Naive B cell (primary cell): ENCODE measurements at regions not wholly inside any gene's neighbourhood (a gene's known extent, or its start where the extent isn't known, plus 50 kb on each side); places are given as distances from the start of the nearest gene placed in this dataset.

ENCODE experiments used
- ATAC-seq, 2 donors: fragments of 150-1000 bp; cut with Tn5 transposase; 2 replicates each; pipeline ENCODE4 v1.10.0; 2021; ENCODE audit warnings: low read depth in 2 of 2, mild to moderate bottlenecking in 2 of 2, moderate library complexity in 2 of 2
- DNase-seq: peaks from one replicate; pipeline ENCODE4 v3.0.0; 2022
- H3K27ac Mint-ChIP-seq, 6 donors: one replicate each; pipeline ENCODE4 v1.8.0; 2020 to 2022; ENCODE audit warnings: mild to moderate bottlenecking in 6 of 6, mixed read lengths in 6 of 6, moderate library complexity in 5 of 6, inconsistent platforms in 2 of 6
- H3K27me3 Mint-ChIP-seq, 3 donors: one replicate each; pipeline ENCODE4 v1.8.0; 2021 to 2022; ENCODE audit warnings: mixed read lengths in 3 of 3, mild to moderate bottlenecking in 1 of 3
- H3K36me3 Mint-ChIP-seq, 2 donors: one replicate each; pipeline ENCODE4 v1.8.0; 2020 to 2022; ENCODE audit warnings: mixed read lengths in 2 of 2, inconsistent platforms in 1 of 2, mild to moderate bottlenecking in 1 of 2
- H3K4me1 Mint-ChIP-seq, 3 donors: one replicate each; pipeline ENCODE4 v1.8.0; 2020 to 2022; ENCODE audit warnings: mixed read lengths in 3 of 3, inconsistent platforms in 1 of 3, mild to moderate bottlenecking in 1 of 3, moderate library complexity in 1 of 3
- H3K4me3 Mint-ChIP-seq, 8 donors: one replicate each; pipeline ENCODE4 v1.8.0; 2020 to 2022; ENCODE audit warnings: mild to moderate bottlenecking in 8 of 8, mixed read lengths in 8 of 8, moderate library complexity in 8 of 8, inconsistent platforms in 2 of 8
- H3K9me3 Mint-ChIP-seq, 7 donors: one replicate each; pipeline ENCODE4 v1.8.0; 2020 to 2022; ENCODE audit warnings: mixed read lengths in 7 of 7, mild to moderate bottlenecking in 5 of 7, inconsistent platforms in 2 of 7, moderate library complexity in 1 of 7

GRCh38 chr7:41292487-41292886 is 410.4 kb downstream of the INHBA start:
- Mint-ChIP-seq H3K27ac (no peak overlapping the region), H3K4me3 (no peak overlapping the region), H3K27me3 (no peaks in the 10 kb centered on the region), H3K9me3 (peaks cover 0 to 4% (median 2%) of the 10 kb centered on the region in 7 donors), H3K4me1 (no peaks in the 10 kb centered on the region), H3K36me3 (no peaks in the 10 kb centered on the region)
- DNase-seq (no peak), ATAC-seq (no peak)

- Mint-ChIP-seq H3K4me1 (no peaks in the 10 kb centered on the region), H3K9me3 (peaks cover 0 to 3% (median 0%) of the 10 kb centered on the region in 7 donors), H3K4me3 (no peak overlapping the region), H3K36me3 (no peaks in the 10 kb centered on the region), H3K27ac (no peak overlapping the region), H3K27me3 (peaks cover 0 to 5% (median 5%) of the 10 kb centered on the region in 3 donors)
- DNase-seq (no peak), ATAC-seq (no peak)
These were observed 415.1 kb downstream of the INHBA start for GRCh38 chr7:41287559-41288335.

DNA sequence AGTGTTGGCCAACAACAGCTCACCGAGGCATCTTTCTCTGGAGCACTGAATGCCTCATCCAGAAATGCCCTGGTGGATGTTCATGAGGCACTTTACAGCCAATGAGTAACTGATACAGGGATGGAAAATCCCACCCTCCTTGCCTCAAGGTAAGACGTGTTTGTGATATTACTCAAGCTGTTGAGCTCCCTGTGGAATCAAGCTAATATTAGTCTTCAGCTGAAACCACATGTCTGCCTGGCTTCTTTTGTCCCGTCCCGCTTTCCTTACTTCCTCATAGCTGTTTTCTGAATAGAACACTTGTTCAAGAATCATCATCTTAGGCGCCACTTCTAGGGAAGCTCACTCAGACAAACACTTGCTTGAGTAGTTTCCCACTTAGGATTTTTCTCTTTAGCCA is 422.4 kb downstream of the INHBA start:
- DNase-seq (no peak), ATAC-seq (no peak)
- H3K4me1 Mint-ChIP-seq = no peaks in the 10 kb centered on the region
- no peak overlapping the region for H3K4me3 Mint-ChIP-seq
- H3K27ac Mint-ChIP-seq = no peak overlapping the region
- H3K27me3 Mint-ChIP-seq = peaks cover 5 to 12% (median 5%) of the 10 kb centered on the region in 3 donors
- H3K9me3 Mint-ChIP-seq = peaks cover 0 to 13% (median 0%) of the 10 kb centered on the region in 7 donors
- H3K36me3 Mint-ChIP-seq = no peaks in the 10 kb centered on the region

- Mint-ChIP-seq H3K9me3 (peaks cover 0 to 11% (median 3%) of the 10 kb centered on the region in 7 donors), H3K4me3 (no peak overlapping the region), H3K27me3 (peaks cover 0 to 5% (median 5%) of the 10 kb centered on the region in 3 donors), H3K36me3 (no peaks in the 10 kb centered on the region), H3K4me1 (no peaks in the 10 kb centered on the region), H3K27ac (no peak overlapping the region)
- DNase-seq (no peak), ATAC-seq (no peak)
These were observed 425.3 kb downstream of the INHBA start for GRCh38 chr7:41277561-41277960.

GRCh38 chr7:41275255-41275654 is 427.6 kb downstream of the INHBA start:
- no peak overlapping the region for H3K27ac Mint-ChIP-seq
- H3K9me3 Mint-ChIP-seq = peaks cover 0 to 8% (median 3%) of the 10 kb centered on the region in 7 donors
- peaks cover 0 to 5% (median 0%) of the 10 kb centered on the region in 3 donors for H3K27me3 Mint-ChIP-seq
- H3K4me1 Mint-ChIP-seq = no peaks in the 10 kb centered on the region
- DNase-seq (no peak), ATAC-seq (no peak)
- no peak overlapping the region for H3K4me3 Mint-ChIP-seq
- no peaks in the 10 kb centered on the region for H3K36me3 Mint-ChIP-seq

DNA sequence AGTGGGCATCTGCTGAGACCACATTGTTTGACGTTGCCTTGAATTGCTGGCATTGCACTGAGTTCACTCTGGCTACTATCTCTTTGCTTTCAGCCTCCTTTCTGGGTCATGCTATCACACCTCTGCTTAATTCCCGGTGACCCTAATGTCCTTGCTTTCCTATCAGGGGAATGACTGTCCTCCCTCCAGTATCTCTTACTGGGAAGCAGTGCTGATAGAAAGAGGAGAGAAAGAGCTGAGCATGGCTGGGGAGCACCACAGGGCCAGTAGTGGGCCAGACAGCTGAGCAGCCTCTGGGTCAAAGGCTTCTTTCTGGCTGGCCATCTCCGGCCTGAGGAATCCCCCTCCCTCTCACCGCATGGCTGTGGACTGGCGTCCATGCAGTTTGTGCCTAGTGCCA is 428.7 kb downstream of the INHBA start:
- Mint-ChIP-seq H3K4me3 (no peak overlapping the region), H3K36me3 (no peaks in the 10 kb centered on the region), H3K27ac (no peak overlapping the region), H3K27me3 (peaks cover 0 to 5% (median 0%) of the 10 kb centered on the region in 3 donors), H3K9me3 (peaks cover 0 to 8% (median 3%) of the 10 kb centered on the region in 7 donors), H3K4me1 (no peaks in the 10 kb centered on the region)
- DNase-seq (no peak), ATAC-seq (no peak)

DNA sequence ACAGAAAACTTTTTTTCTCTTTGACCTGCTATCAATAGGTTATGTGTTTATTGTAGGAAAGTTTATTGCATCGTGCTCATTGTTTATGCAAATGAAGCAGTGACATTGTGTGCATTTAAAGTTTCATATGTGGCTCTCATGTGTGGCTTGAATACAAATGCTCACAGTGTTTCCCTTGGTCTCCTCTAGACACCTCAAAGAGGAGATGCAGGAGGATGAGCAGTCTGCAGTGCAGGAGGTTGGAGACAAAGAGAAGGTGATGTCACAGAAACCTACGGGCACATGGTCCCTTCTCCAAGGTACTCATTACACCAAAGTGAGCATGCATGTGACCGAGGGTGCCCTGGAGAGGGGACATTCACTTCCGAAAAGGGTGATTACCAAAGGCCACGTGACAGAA is 430.2 kb downstream of the INHBA start:
- Mint-ChIP-seq H3K4me1 (no peaks in the 10 kb centered on the region), H3K4me3 (no peak overlapping the region), H3K9me3 (peaks cover 0 to 8% (median 3%) of the 10 kb centered on the region in 7 donors), H3K36me3 (no peaks in the 10 kb centered on the region), H3K27ac (peak overlapping the region in 1 of 6 donors; percentile 80), H3K27me3 (peaks cover 0 to 5% (median 0%) of the 10 kb centered on the region in 3 donors)
- no peak for ATAC-seq
- no peak for DNase-seq

DNA sequence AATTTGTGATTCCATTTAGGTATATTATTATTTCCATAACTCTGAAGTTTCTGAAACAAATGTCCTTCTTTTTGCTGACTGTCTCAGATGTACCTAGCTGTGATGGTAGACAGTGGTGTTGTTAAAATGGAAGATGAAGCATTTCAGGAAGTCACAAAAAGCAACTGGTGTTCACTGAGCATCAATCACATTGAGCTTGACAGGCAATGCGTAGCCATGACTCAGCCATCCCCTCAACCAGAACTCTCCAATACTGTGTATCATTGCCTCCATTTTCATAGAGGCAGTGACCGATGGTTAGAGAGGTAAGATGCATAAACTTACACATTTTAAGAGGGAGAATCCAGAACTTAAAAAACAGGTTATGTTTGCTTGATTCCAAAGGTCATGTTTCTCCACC is 434.0 kb downstream of the INHBA start:
- Mint-ChIP-seq H3K27me3 (peaks cover 0 to 4% (median 0%) of the 10 kb centered on the region in 3 donors), H3K36me3 (no peaks in the 10 kb centered on the region), H3K4me1 (no peaks in the 10 kb centered on the region), H3K4me3 (no peak overlapping the region), H3K9me3 (peaks cover 0 to 8% (median 0%) of the 10 kb centered on the region in 7 donors), H3K27ac (no peak overlapping the region)
- no peak for ATAC-seq
- DNase-seq = no peak

DNA sequence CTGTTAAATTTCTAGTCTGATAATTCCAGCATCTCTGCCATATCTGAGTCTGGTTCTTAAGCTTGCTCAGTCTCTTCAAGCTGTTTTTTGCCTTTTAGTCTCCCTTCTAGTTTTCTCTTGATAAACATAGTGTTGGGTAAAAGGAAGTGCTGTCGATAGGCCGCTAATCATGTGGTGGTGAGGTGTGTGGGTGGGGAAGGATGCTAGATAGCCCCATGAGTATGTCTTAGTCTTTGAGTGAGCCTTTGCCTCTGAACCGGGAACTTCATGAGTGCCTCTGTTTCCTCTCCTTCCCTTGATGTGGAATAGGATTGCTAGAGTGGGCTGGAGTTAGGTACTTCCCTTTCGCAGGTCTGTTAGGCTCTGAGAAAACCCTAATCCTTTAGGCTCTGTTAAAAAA is 441.8 kb downstream of the INHBA start:
- no peaks in the 10 kb centered on the region for H3K4me1 Mint-ChIP-seq
- H3K4me3 Mint-ChIP-seq = no peak overlapping the region
- H3K27ac Mint-ChIP-seq = no peak overlapping the region
- no peaks in the 10 kb centered on the region for H3K36me3 Mint-ChIP-seq
- DNase-seq (no peak), ATAC-seq (no peak)
- H3K27me3 Mint-ChIP-seq = peaks cover 0 to 4% (median 0%) of the 10 kb centered on the region in 3 donors
- H3K9me3 Mint-ChIP-seq = peaks cover 0 to 6% (median 2%) of the 10 kb centered on the region in 7 donors

DNA sequence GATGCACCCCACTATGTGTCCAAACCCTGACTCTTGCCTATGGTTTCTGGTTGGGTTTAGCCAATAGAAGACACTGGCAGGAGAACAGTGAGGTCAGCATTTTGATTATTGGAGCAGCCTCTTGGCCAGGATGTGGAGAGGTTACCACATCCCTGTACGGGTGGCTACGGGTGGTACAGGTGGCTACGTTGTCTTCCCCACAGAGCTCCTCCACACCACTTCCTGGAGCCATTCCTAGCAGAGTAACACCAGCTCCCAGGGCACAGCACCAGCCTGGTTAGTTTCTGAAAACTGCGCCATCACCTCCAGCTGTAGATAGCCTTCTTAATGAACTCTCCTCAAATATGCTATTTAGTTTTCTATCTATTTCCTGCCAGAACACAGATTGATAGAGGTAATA is 445.2 kb downstream of the INHBA start:
- ATAC-seq = no peak
- Mint-ChIP-seq H3K36me3 (no peaks in the 10 kb centered on the region), H3K4me1 (no peaks in the 10 kb centered on the region), H3K27me3 (no peaks in the 10 kb centered on the region), H3K27ac (no peak overlapping the region), H3K9me3 (peaks cover 0 to 6% (median 3%) of the 10 kb centered on the region in 7 donors), H3K4me3 (no peak overlapping the region)
- no peak for DNase-seq

- Mint-ChIP-seq H3K27me3 (no peaks in the 10 kb centered on the region), H3K4me1 (no peaks in the 10 kb centered on the region), H3K9me3 (peaks cover 0 to 6% (median 3%) of the 10 kb centered on the region in 7 donors), H3K27ac (no peak overlapping the region), H3K4me3 (no peak overlapping the region), H3K36me3 (no peaks in the 10 kb centered on the region)
- ATAC-seq (no peak), DNase-seq (no peak)
These were observed 446.5 kb downstream of the INHBA start for GRCh38 chr7:41256186-41256945.

DNA sequence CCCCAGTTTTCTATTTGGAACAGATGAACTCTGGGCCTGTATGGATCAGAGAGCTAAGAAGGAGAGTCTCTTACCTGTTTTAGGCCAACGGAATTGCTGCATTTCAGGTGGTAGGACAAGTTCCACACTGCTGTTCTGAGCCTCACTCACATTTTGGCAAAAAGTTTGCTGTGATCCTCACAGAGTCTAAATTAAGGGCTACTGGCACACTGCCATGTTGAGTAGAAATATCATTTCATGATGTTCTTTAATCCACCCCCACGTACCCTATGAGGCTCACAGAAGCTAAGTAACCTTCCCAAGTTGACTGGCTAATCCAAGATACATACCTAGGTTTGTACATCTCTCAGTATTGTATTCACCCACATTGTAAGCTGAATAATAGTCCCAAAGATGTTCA is 447.2 kb downstream of the INHBA start:
- peaks cover 0 to 7% (median 3%) of the 10 kb centered on the region in 7 donors for H3K9me3 Mint-ChIP-seq
- H3K36me3 Mint-ChIP-seq = no peaks in the 10 kb centered on the region
- H3K27me3 Mint-ChIP-seq = no peaks in the 10 kb centered on the region
- DNase-seq (no peak), ATAC-seq (no peak)
- H3K4me3 Mint-ChIP-seq = no peak overlapping the region
- H3K4me1 Mint-ChIP-seq = no peaks in the 10 kb centered on the region
- no peak overlapping the region for H3K27ac Mint-ChIP-seq

- H3K36me3 Mint-ChIP-seq = no peaks in the 10 kb centered on the region
These were observed 447.8 kb downstream of the INHBA start for GRCh38 chr7:41255113-41255512.

DNA sequence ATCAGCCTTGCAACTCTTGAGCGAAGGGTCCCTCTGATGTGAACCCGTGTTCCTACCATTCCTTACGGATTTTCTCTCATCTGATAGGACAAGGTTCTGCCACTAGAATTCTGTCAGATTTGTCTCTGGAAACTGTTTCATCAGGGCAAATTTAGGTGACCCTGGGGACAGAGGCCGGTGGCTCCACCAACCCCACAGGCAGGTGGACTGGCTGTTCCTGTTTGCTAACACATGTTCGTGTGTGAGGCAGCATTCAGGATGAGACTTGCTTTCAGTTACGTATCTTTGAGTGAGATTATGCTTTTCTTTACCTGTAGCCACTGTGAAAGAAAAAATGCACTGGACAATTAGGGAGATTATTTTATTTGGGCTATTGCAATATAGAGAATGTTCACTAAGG is 449.9 kb downstream of the INHBA start:
- peaks cover 0 to 10% (median 7%) of the 10 kb centered on the region in 7 donors for H3K9me3 Mint-ChIP-seq

More at GRCh38 chr7:41255113-41255512, 447.8 kb downstream of the INHBA start:
- H3K27me3 Mint-ChIP-seq = no peaks in the 10 kb centered on the region
- no peak overlapping the region for H3K4me3 Mint-ChIP-seq
- H3K4me1 Mint-ChIP-seq = no peaks in the 10 kb centered on the region
- peaks cover 0 to 13% (median 7%) of the 10 kb centered on the region in 7 donors for H3K9me3 Mint-ChIP-seq
- no peak overlapping the region for H3K27ac Mint-ChIP-seq
- DNase-seq (no peak), ATAC-seq (no peak)

More for the DNA sequence above, 449.9 kb downstream of the INHBA start:
- no peaks in the 10 kb centered on the region for H3K36me3 Mint-ChIP-seq
- H3K27ac Mint-ChIP-seq = no peak overlapping the region
- DNase-seq (no peak), ATAC-seq (no peak)
- no peaks in the 10 kb centered on the region for H3K27me3 Mint-ChIP-seq
- H3K4me1 Mint-ChIP-seq = no peaks in the 10 kb centered on the region
- H3K4me3 Mint-ChIP-seq = no peak overlapping the region
